COR-L47 (cell line): ENCODE measurements at regions not wholly inside any gene's neighbourhood (a gene's known extent, or its start where the extent isn't known, plus 50 kb on each side); places are given as distances from the start of the nearest gene placed in this dataset.
"Not testable (repeated sequence)": the region's sequence is repeated elsewhere in the genome, so short reads cannot be mapped to it uniquely, and the experiment has no call there.

Experiments used
- DNase-seq: peaks from one replicate; lab custom pipeline; 2025; lab: John Stamatoyannopoulos, UW

GRCh38 chr9:589723-590122 is 251.8 kb upstream of the DMRT1 start:
- DNase-seq, result no peak

- no peak for DNase-seq
Observed at GRCh38 chr9:591292-591691, 250.2 kb upstream of the DMRT1 start.

- DNase-seq, result no peak
Observed at GRCh38 chr9:592225-592624, 249.3 kb upstream of the DMRT1 start.

GRCh38 chr9:592733-593132 is 248.8 kb upstream of the DMRT1 start:
- DNase-seq, result no peak

- no peak for DNase-seq
Observed at GRCh38 chr9:593809-594208, 247.7 kb upstream of the DMRT1 start.

GRCh38 chr9:596703-597102 is 244.8 kb upstream of the DMRT1 start:
- no peak for DNase-seq

GRCh38 chr9:600006-600405 is 241.5 kb upstream of the DMRT1 start:
- DNase-seq, result no peak

- no peak for DNase-seq
Observed at GRCh38 chr9:602716-603115, 238.8 kb upstream of the DMRT1 start.

GRCh38 chr9:603126-603525 is 238.4 kb upstream of the DMRT1 start:
- DNase-seq, result no peak

GRCh38 chr9:607417-607816 is 234.1 kb upstream of the DMRT1 start:
- no peak for DNase-seq

- DNase-seq, result no peak
Observed at GRCh38 chr9:613771-614347, 227.6 kb upstream of the DMRT1 start.

- no peak for DNase-seq
Observed at GRCh38 chr9:614431-614830, 227.1 kb upstream of the DMRT1 start.

GRCh38 chr9:615756-616155 is 225.7 kb upstream of the DMRT1 start:
- DNase-seq, result no peak

GRCh38 chr9:616694-617093 is 224.8 kb upstream of the DMRT1 start:
- DNase-seq, result no peak

- DNase-seq, result no peak
Observed at GRCh38 chr9:617445-618085, 223.9 kb upstream of the DMRT1 start.

GRCh38 chr9:618478-618877 is 223.0 kb upstream of the DMRT1 start:
- DNase-seq, result no peak

GRCh38 chr9:621201-621855 is 220.2 kb upstream of the DMRT1 start:
- no peak for DNase-seq

GRCh38 chr9:624935-625500 is 216.5 kb upstream of the DMRT1 start:
- no peak for DNase-seq

GRCh38 chr9:625613-626012 is 215.9 kb upstream of the DMRT1 start:
- DNase-seq, result no peak

GRCh38 chr9:626114-626513 is 215.4 kb upstream of the DMRT1 start:
- DNase-seq, result not testable (repeated sequence)

- DNase-seq, result no peak
Observed at GRCh38 chr9:626596-626995, 214.9 kb upstream of the DMRT1 start.

- no peak for DNase-seq
Observed at GRCh38 chr9:627336-627970, 214.0 kb upstream of the DMRT1 start.

- no peak for DNase-seq
Observed at GRCh38 chr9:629146-629545, 212.4 kb upstream of the DMRT1 start.
